SK-N-SH treated with all-trans-retinoic acid at 6 μM for 48 hours (cell line): ENCODE measurements at regions not wholly inside any gene's neighbourhood (a gene's known extent, or its start where the extent isn't known, plus 50 kb on each side); places are given as distances from the start of the nearest gene placed in this dataset.

Experiments used
- ATAC-seq: fragments of 200-7000 bp; cut with Tn5 transposase; 3 replicates; pipeline ENCODE4 v1.9.1; 2020; ENCODE audit warnings: mild to moderate bottlenecking, moderate library complexity
- ARNTL ChIP-seq: fragments of 450-650 bp; formaldehyde crosslinking; IDR thresholded peaks from 2 replicates; pipeline ENCODE4 v1.5.0; 2020; ENCODE audit warnings: low read depth, mild to moderate bottlenecking, moderate library complexity, borderline replicate concordance
- BACH2 ChIP-seq: fragments of 250-450 bp; sonication (Bioruptor Pico); IDR thresholded peaks from 2 replicates; pipeline ENCODE4 v1.9.0; 2021; ENCODE audit warnings: mild to moderate bottlenecking, borderline replicate concordance
- CSDC2 ChIP-seq: fragments of 250-450 bp; sonication (Bioruptor Pico); IDR thresholded peaks from 2 replicates; pipeline ENCODE4 v1.5.0; 2020; ENCODE audit warnings: mild to moderate bottlenecking, moderate library complexity
- ESRRG ChIP-seq: fragments of 250-450 bp; sonication (Bioruptor Pico); IDR thresholded peaks from 2 replicates; pipeline ENCODE4 v1.6.1; 2021; ENCODE audit warnings: mild to moderate bottlenecking
- GLIS3 ChIP-seq: fragments of 250-450 bp; sonication (Bioruptor Pico); IDR thresholded peaks from 2 replicates; pipeline ENCODE4 v1.5.0; 2020; ENCODE audit warnings: mild to moderate bottlenecking, moderate library complexity
- ISL1 ChIP-seq: fragments of 250-450 bp; sonication (Bioruptor Pico); IDR thresholded peaks from 2 replicates; pipeline ENCODE4 v2.1.2; 2022; ENCODE audit warnings: mild to moderate bottlenecking, moderate library complexity
- OSR1 ChIP-seq: fragments of 250-450 bp; sonication (Bioruptor Pico); IDR thresholded peaks from 2 replicates; pipeline ENCODE4 v1.8.0; 2022; ENCODE audit warnings: moderate library complexity, mild to moderate bottlenecking, inconsistent platforms
- PPARA ChIP-seq: fragments of 250-450 bp; sonication (Bioruptor Pico); IDR thresholded peaks from 2 replicates; pipeline ENCODE4 v1.5.0; 2020; ENCODE audit warnings: mild to moderate bottlenecking, borderline replicate concordance
- RARB ChIP-seq: fragments of 250-450 bp; sonication (Bioruptor Pico); IDR thresholded peaks from 2 replicates; pipeline ENCODE4 v1.8.0; 2021; ENCODE audit warnings: mild to moderate bottlenecking, moderate library complexity
- SNAI2 ChIP-seq: fragments of 250-450 bp; sonication (Bioruptor Pico); IDR thresholded peaks from 2 replicates; pipeline ENCODE4 v1.5.0; 2020; ENCODE audit warnings: mild to moderate bottlenecking, moderate library complexity
- TCF4 ChIP-seq: fragments of 250-450 bp; sonication (Bioruptor Pico); IDR thresholded peaks from 2 replicates; pipeline ENCODE4 v1.8.0; 2021; ENCODE audit warnings: mild to moderate bottlenecking, moderate library complexity, borderline replicate concordance
- TOX ChIP-seq: fragments of 250-450 bp; sonication (Bioruptor Pico); IDR thresholded peaks from 2 replicates; pipeline ENCODE4 v1.8.0; 2021; ENCODE audit warnings: mild to moderate bottlenecking, moderate library complexity, borderline replicate concordance
- ZC3H10 ChIP-seq: fragments of 250-450 bp; sonication (Bioruptor Pico); IDR thresholded peaks from 2 replicates; pipeline ENCODE4 v1.5.1; 2021; ENCODE audit warnings: mild to moderate bottlenecking, moderate library complexity
- ZFP3 ChIP-seq: fragments of 250-450 bp; sonication (Bioruptor Pico); IDR thresholded peaks from 2 replicates; pipeline ENCODE4 v1.5.0; 2020; ENCODE audit warnings: mild to moderate bottlenecking, moderate library complexity
- ZNF565 ChIP-seq: fragments of 450-650 bp; formaldehyde crosslinking; conservative IDR thresholded peaks from 2 replicates; pipeline ENCODE4 v1.5.0; 2020; ENCODE audit warnings: low read depth, mild to moderate bottlenecking, moderate library complexity
- ZNF70 ChIP-seq: fragments of 450-650 bp; formaldehyde crosslinking; IDR thresholded peaks from 2 replicates; pipeline ENCODE4 v1.5.0; 2020; ENCODE audit warnings: mild to moderate bottlenecking, moderate library complexity
- ZNF8 ChIP-seq: fragments of 450-650 bp; formaldehyde crosslinking; IDR thresholded peaks from 2 replicates; pipeline ENCODE4 v1.5.0; 2020; ENCODE audit warnings: mild to moderate bottlenecking, moderate library complexity
- TF ChIP-seq, protein P1 (sequence below): fragments of 250-450 bp; sonication (Bioruptor Pico); IDR thresholded peaks from 2 replicates; pipeline ENCODE4 v1.8.0; 2020; ENCODE audit warnings: mild to moderate bottlenecking, moderate library complexity, borderline replicate concordance
- TF ChIP-seq, protein P2 (sequence below): fragments of 250-450 bp; sonication (Bioruptor Pico); IDR thresholded peaks from 2 replicates; pipeline ENCODE4 v1.5.1; 2020; ENCODE audit warnings: low read depth, mild to moderate bottlenecking, moderate library complexity
- TF ChIP-seq, protein P3 (sequence below): fragments of 250-450 bp; sonication (Bioruptor Pico); IDR thresholded peaks from 2 replicates; pipeline ENCODE4 v1.5.0; 2020; ENCODE audit warnings: mild to moderate bottlenecking, moderate library complexity
- TF ChIP-seq, protein P4 (sequence below): fragments of 250-450 bp; sonication (Bioruptor Pico); IDR thresholded peaks from 2 replicates; pipeline ENCODE4 v1.8.0; 2021; ENCODE audit warnings: low read depth, mild to moderate bottlenecking, moderate library complexity, borderline replicate concordance

DNA sequence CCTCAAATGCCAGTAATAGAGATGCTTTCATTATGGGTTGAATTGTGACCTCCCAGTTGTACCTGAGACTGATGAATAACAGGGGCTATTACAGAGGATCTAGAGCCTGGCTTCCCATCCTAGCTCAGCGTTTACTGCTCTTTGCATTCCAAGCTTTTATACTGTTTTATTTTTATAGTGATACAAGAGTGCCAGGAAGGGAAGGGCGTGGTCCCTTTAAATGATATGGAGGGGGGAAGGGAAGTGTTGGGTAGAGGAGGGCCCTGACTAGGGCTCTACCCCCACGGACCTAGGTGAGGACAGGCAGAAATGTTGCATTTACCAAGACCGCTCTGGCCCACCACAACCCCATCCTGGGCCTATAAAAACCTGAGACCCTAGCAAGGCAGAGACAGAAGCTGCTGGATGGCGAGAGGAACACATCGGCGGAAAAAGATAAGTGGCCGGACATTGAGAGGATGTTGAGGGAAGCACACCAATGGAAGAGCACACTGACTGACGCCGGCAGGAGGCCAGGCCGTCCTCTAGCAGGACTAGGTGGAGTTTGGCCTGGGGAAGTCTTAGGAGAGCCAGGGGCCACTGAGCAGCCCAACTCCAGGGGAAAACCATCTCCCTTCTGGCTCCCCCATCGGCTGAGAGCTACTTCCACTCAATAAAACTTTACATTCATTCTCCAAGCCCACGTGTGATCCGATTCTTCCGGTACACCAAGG lies 1025.9 kb downstream of the TTLL7 start:
- no peak for ATAC-seq
- TF ChIP-seq PPARA: no peak
- TF ChIP-seq, all 23 proteins: peak for 0

DNA sequence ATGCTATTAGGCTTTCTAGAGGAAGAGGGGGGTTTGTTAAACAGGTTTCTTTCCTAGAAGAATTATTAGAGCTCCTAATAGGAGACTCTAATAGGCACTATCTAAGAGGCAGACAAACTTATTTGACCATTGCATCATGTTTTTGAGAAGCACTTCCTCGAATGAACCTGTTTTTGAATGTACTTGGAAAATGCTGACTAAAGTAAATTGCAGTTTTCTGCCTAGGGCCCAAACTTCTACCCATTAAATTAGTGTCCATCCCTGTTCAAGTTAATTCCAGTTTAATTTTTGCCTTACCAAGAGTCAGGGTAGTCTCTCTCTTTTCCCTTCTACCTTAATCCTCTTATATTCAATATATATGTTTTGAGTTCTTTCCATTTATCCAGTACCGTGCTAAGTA lies 1029.6 kb downstream of the TTLL7 start:
- no peak for ATAC-seq

DNA sequence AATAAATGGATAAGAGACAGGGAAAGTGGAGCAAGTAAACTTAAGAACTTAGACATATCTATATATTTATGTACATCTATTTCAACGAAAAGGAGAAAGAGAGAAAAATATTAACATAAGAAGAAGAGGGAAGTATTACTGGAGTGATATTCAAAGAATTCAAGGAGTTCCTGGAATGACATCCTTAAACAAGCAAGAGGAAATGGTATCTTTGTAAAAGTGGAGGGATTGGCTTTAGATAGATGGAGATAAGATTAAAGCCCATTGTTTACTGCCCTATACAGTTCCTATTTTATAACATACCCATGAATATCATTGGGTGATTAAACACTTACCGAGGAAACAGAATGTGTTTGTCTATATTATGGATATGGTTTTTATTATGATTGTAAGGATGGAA lies 1036.3 kb downstream of the TTLL7 start:
- no peak for TF ChIP-seq ZFP3 (CRISPR knock-in tag)
- no peak for TF ChIP-seq ZNF565 (CRISPR knock-in tag)
- TF ChIP-seq GLIS3 (CRISPR knock-in tag): no peak
- ATAC-seq: no peak

More for the DNA sequence above, 1029.6 kb downstream of the TTLL7 start:
- TF ChIP-seq, protein P1, sequence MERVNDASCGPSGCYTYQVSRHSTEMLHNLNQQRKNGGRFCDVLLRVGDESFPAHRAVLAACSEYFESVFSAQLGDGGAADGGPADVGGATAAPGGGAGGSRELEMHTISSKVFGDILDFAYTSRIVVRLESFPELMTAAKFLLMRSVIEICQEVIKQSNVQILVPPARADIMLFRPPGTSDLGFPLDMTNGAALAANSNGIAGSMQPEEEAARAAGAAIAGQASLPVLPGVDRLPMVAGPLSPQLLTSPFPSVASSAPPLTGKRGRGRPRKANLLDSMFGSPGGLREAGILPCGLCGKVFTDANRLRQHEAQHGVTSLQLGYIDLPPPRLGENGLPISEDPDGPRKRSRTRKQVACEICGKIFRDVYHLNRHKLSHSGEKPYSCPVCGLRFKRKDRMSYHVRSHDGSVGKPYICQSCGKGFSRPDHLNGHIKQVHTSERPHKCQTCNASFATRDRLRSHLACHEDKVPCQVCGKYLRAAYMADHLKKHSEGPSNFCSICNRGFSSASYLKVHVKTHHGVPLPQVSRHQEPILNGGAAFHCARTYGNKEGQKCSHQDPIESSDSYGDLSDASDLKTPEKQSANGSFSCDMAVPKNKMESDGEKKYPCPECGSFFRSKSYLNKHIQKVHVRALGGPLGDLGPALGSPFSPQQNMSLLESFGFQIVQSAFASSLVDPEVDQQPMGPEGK (CRISPR knock-in tag): no peak
- TF ChIP-seq BACH2 (CRISPR knock-in tag): no peak
- TF ChIP-seq ZNF565 (CRISPR knock-in tag): no peak
- no peak for TF ChIP-seq ARNTL (CRISPR knock-in tag)
- no peak for TF ChIP-seq RARB (CRISPR knock-in tag)
- no peak for TF ChIP-seq PPARA
- no peak for TF ChIP-seq SNAI2 (CRISPR knock-in tag)
- no peak for TF ChIP-seq ZC3H10
- TF ChIP-seq ISL1: no peak
- no peak for TF ChIP-seq ESRRG (CRISPR knock-in tag)
- no peak for TF ChIP-seq ZNF70 (CRISPR knock-in tag)
- no peak for TF ChIP-seq OSR1 (CRISPR knock-in tag)
- no peak for TF ChIP-seq TCF4 (CRISPR knock-in tag)
- TF ChIP-seq, protein P2, sequence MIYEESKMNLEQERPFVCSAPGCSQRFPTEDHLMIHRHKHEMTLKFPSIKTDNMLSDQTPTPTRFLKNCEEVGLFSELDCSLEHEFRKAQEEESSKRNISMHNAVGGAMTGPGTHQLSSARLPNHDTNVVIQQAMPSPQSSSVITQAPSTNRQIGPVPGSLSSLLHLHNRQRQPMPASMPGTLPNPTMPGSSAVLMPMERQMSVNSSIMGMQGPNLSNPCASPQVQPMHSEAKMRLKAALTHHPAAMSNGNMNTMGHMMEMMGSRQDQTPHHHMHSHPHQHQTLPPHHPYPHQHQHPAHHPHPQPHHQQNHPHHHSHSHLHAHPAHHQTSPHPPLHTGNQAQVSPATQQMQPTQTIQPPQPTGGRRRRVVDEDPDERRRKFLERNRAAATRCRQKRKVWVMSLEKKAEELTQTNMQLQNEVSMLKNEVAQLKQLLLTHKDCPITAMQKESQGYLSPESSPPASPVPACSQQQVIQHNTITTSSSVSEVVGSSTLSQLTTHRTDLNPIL (CRISPR knock-in tag): no peak
- TF ChIP-seq ZNF8 (CRISPR knock-in tag): no peak
- no peak for TF ChIP-seq TOX (CRISPR knock-in tag)

DNA sequence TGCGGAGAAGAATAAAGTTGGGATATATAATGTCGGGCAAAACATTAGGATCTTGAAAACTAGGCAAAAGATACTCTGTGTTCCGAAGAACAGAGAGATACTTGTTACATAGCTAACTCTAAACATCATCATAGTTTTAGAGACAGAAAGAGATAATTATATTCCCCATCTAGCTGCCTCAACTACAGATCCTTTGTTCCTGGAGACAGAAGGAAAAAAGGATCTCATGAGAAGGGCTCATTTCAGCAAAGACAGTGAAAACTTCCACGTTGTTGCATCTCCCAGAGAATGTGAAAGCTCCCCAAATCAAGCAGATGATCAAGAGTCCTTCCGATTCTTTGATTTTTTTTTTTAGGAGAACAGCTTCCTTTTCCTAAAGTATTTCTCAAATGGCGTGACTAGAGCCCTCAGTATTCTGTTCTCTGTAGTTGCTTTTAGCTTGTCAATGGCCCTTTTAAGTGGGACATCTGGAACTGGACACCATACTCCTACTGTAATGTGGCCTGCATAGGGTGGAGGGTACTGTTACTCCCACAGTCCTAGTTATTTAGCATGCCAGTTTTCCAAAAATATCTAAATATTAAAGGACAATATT lies 1048.2 kb downstream of the TTLL7 start:
- TF ChIP-seq RARB (CRISPR knock-in tag) (no peak), GLIS3 (CRISPR knock-in tag) (no peak), CSDC2 (no peak), SNAI2 (CRISPR knock-in tag) (no peak), ARNTL (CRISPR knock-in tag) (no peak), TCF4 (CRISPR knock-in tag) (no peak), ZNF565 (CRISPR knock-in tag) (no peak), ZNF8 (CRISPR knock-in tag) (no peak), ZFP3 (CRISPR knock-in tag) (no peak)
- TF ChIP-seq, protein P3, sequence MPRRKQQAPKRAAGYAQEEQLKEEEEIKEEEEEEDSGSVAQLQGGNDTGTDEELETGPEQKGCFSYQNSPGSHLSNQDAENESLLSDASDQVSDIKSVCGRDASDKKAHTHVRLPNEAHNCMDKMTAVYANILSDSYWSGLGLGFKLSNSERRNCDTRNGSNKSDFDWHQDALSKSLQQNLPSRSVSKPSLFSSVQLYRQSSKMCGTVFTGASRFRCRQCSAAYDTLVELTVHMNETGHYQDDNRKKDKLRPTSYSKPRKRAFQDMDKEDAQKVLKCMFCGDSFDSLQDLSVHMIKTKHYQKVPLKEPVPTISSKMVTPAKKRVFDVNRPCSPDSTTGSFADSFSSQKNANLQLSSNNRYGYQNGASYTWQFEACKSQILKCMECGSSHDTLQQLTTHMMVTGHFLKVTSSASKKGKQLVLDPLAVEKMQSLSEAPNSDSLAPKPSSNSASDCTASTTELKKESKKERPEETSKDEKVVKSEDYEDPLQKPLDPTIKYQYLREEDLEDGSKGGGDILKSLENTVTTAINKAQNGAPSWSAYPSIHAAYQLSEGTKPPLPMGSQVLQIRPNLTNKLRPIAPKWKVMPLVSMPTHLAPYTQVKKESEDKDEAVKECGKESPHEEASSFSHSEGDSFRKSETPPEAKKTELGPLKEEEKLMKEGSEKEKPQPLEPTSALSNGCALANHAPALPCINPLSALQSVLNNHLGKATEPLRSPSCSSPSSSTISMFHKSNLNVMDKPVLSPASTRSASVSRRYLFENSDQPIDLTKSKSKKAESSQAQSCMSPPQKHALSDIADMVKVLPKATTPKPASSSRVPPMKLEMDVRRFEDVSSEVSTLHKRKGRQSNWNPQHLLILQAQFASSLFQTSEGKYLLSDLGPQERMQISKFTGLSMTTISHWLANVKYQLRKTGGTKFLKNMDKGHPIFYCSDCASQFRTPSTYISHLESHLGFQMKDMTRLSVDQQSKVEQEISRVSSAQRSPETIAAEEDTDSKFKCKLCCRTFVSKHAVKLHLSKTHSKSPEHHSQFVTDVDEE (CRISPR knock-in tag): no peak
- no peak for ATAC-seq

DNA sequence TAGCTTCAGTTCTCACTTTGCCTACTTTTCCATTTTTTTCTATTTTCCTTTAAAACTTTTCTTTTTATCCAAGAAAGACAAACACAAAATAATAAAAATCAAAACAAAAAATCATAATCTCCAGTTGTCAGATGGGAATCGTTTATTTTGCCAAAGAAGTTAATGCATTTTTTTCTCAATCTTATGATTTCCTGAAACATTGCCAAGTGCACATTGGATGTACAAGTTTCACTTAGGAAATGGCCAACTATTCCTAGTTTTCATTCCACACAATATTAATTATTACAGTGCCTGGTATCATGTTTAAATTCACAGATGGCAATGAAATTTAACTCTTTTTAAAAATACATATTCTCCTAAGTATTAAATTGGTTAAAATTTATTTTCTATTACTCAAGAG lies 1050.5 kb downstream of the TTLL7 start:
- no peak for ATAC-seq
- no peak for TF ChIP-seq RARB (CRISPR knock-in tag)
- no peak for TF ChIP-seq ZNF70 (CRISPR knock-in tag)
- no peak for TF ChIP-seq ZNF8 (CRISPR knock-in tag)
- TF ChIP-seq, protein P4, sequence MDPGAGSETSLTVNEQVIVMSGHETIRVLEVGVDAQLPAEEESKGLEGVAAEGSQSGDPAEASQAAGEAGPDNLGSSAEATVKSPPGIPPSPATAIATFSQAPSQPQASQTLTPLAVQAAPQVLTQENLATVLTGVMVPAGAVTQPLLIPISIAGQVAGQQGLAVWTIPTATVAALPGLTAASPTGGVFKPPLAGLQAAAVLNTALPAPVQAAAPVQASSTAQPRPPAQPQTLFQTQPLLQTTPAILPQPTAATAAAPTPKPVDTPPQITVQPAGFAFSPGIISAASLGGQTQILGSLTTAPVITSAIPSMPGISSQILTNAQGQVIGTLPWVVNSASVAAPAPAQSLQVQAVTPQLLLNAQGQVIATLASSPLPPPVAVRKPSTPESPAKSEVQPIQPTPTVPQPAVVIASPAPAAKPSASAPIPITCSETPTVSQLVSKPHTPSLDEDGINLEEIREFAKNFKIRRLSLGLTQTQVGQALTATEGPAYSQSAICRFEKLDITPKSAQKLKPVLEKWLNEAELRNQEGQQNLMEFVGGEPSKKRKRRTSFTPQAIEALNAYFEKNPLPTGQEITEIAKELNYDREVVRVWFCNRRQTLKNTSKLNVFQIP (CRISPR knock-in tag): no peak
- TF ChIP-seq, protein P2 (CRISPR knock-in tag): no peak
- TF ChIP-seq, protein P3 (CRISPR knock-in tag): no peak
- no peak for TF ChIP-seq CSDC2
- TF ChIP-seq OSR1 (CRISPR knock-in tag): no peak
- no peak for TF ChIP-seq TOX (CRISPR knock-in tag)
- no peak for TF ChIP-seq GLIS3 (CRISPR knock-in tag)
